Activated T-cell treated with anti-CD3 and anti-CD28 coated beads, Interleukin-2, amount 50 U/mL, for 48 hours (primary cell): ENCODE measurements at regions not wholly inside any gene's neighbourhood (a gene's known extent, or its start where the extent isn't known, plus 50 kb on each side); places are given as distances from the start of the nearest gene placed in this dataset.
"Not testable (repeated sequence)": the region's sequence is repeated elsewhere in the genome, so short reads cannot be mapped to it uniquely, and the experiment has no call there.

Source experiments
- DNase-seq, 2 experiments: peaks; one replicate each; pipeline ENCODE4 v3.0.0-alpha.2; 2020

DNA sequence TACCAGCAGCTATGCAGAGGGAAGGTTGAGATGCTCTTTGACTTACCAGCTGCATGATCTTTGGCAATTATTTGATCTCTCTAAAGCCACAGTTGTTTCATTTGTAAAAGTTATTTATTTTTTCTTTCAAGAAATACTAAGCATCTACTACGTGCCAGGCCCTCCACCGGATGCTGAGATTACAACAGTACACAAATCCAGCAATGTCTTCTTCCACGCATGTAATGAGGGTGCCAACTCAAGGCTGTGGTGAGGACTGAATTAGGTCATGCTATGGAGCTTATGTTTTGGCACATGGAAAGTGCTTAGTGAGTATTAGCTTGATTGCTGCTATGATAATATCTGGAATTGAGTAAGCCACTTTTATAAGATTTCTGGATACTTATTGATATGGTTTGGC lies 358.2 kb downstream of the IRS2 start:
- DNase-seq, result no peak

DNA sequence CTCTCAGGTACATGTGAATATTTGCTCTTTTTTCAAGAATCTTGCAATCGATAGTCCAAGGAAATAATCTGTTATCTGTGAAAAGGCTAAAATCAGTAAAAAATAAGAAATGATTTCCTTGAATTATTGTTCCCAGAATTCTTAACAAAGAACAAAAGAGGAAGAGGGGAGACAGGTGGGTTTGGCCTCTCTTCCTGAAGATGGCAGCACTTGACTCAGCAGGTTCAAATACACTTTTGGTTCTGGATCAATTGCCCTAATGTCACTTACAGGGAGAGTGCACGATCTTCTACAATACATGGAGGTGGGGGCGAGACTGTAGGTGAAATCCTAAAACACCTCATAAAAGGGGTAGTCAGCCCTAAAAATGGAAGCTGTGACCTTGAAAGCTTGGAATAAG lies 358.7 kb downstream of the IRS2 start:
- no peak for DNase-seq

DNA sequence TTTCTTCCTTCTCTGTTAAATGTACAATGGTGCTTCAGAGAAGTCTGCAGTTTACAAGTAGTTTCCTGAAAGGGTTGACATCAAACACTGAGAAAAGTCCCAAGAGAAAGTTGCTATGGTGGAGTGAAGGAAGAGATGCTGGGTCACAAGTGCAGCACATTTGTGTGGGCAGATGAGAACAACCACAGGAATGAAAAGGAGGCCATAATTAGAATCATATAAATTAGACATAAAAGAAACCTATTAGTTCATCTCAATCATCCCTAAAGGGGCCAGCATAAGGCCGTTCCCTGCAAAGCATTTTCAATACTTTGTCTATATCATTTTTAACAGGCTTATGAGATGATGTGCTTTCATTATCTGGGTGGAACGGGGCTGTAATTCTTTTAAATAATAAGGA lies 359.2 kb downstream of the IRS2 start:
- no peak for DNase-seq

DNA sequence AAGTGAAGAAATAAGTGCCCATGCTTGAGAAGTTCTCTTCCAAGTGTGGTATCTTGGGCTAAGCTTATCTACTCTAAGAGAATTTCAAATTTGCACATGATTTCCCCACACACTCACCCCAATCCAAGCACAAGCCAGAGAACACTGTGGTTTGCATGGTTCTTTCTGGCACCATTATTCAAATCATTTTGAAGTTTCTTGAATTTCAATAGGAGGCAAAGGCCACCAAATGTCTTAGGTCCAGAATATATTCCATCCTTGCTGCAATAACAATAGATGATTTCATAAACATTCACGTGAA lies 359.7 kb downstream of the IRS2 start:
- no peak for DNase-seq

DNA sequence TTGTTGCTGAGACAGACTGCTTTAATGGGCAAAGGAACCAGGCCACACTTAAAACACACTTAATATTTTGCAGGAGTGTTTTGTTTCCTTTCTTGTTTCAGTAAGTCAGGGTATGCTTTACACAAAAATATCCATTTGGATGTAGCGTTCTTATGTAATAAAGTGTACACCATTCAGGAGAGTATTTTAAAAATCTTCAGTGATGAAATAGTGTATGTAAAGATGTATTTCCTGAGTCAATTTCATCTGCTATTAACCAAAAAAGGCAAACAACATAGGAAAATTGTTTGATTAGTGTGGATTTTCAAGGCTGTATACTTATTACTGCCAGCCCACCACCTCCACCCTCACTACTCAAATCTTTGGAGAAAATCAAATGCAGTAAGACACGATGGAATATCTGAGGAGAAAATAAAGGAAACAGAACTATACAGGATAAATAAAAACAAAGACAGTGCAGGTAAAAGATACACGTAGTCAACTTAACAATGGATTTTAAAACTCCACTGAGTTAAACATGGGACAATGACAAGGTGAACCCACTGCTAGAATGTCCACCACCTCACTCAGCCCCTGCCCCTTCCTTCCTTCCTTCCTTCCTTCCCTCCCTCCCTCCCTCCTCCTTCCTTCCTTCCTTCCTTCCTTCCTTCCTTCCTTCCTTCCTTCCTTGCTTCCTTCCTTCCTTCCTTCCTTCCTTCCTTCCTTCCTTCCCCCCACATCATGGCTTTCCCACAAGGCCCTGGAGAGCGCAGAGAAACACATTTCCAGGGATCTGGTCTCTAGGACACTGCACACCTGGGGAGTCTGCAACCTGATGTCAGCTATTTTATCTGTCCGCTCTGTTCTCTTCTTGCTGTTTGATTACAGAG lies 360.3 kb downstream of the IRS2 start:
- DNase-seq, result no peak

DNA sequence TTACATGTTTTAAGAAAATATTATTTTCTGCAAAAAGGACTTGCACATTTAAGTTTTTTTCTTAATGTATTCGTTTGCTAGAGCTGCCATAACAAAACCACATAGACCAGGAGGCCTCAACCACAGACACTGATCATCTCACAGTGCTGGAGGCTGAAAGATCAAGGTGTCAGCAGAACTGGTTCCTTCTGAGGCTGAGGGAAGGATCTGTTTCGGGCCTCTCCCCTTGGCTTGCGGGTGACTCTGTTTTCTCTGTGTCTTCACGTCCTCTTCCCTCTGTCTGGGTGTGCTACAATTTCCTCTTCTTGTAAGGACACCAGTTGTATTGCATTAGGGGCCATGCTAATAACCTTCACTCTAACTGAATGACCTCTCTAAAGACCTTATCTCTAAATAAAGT lies 364.2 kb downstream of the IRS2 start:
- no peak for DNase-seq

DNA sequence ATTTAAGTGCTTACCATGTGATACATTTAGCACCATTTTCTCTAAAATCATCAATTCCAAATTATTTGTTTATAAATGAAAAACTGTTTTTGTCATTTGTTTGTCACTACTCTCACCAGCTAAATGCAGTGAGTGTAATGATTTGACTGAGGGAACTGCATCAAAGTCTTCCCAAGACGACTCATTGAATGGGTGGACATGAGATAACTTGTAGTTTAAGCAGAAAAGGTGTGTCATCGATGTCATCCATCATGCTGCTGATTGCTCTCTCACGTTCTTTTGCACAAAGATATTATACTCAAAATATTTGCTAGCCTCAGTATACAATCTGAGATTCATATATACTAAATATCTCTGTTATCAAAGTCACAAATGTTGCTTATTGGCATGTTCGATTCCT lies 366.5 kb downstream of the IRS2 start:
- DNase-seq, result no peak

DNA sequence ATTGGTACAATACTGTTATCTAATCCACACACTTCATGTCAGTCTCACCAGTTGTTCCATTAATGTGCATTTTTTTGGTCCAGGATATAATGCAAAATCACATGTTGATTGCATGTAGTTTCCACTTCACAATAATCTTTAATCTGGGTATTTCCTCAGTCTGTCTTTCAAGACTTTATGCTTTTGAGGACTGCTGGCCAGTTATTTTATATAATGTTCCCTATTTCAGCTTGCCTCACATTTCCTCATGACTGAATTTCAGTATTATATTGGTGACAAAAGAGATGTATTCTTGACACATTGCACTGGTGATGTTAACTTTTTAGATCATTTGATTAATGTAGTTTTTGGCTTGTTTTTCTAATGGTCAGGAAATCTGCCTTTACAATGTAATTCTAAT lies 368.3 kb downstream of the IRS2 start:
- no peak for DNase-seq

DNA sequence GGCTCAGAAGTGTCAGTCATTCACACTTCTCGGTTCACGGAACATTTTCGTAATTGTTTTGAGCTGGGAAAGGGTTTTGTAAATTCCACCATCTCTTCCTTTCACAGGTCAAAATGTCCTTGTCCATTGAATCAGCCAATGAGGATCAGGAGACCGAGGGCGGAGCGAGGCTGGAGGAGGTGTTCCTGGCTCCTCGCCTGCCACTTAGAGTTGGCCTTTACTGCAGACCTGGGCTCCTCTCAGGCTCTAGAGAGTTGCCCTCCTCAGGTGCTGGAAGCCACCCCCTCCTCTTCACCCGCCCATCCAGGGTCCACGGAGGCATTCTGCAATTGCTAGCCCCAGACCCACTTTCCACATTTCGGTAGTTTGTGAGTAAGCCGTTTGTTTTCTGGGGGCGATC lies 370.4 kb downstream of the IRS2 start:
- DNase-seq, result no peak

DNA sequence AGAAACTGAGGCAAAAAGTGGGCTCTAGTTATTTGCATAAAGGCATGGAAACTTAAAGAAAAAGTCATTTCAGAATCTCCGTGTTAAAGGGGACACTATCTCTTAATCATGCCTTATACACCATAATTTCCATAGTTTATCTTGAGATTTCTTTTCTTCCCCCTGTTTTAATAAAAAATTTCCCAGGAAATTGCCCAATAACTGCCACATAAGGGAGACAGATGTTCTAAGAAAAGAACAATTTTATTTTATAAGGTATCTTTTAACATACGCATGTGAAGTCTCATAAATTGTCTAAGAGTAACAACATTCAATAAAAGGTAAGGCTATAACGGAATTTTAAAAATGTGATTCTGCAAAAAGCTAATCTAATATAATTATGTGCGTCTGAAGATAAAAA lies 371.3 kb downstream of the IRS2 start:
- DNase-seq, result no peak

DNA sequence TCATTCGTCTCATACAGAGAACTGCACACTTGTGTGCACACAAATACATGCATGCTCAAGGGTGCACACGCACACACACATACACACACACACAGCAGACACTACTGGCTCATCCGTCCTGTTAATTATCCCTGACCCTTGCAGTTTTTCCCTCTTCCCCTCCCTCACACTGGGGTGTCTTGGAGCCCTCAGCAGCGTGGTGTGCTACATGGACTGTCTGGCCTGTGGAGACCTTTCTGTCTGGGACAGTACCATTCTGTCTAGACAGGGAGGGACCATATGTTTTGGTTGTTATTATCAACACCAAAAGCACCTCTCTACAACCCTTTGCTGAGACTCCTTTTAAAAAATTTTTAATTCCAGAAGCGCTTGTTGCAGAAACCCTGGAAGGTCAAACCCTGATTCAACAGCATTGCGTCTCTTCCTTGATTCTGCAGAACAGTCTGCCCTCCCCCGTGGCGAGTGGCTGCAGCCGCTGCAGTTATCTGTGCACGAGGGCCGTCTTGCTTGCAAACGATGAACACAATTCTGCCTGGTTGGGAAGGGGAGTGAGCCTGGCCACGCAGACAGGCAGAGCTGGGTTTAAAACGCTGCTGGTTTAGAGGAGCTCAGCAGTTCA lies 374.0 kb downstream of the IRS2 start:
- DNase-seq, result no peak

DNA sequence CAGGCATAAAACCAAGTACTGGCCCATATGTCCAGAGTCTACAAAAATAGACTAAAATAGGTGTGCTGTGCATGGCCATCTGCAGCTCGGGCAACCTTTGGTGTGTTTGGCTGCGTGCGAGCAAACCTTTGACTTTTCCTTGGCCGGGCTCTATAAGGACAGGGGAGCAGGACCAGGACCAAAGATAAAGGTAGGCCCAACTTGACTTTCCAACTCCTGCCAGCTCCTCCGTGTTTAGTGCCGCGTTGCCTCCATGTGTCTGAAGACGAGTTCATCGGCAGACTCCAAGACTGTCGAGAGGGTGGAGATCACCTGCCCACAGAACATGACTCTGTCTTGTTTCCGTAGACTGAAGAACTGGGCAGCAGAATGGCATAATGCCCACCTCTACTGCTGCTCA lies 375.5 kb downstream of the IRS2 start:
- DNase-seq, result no peak

DNA sequence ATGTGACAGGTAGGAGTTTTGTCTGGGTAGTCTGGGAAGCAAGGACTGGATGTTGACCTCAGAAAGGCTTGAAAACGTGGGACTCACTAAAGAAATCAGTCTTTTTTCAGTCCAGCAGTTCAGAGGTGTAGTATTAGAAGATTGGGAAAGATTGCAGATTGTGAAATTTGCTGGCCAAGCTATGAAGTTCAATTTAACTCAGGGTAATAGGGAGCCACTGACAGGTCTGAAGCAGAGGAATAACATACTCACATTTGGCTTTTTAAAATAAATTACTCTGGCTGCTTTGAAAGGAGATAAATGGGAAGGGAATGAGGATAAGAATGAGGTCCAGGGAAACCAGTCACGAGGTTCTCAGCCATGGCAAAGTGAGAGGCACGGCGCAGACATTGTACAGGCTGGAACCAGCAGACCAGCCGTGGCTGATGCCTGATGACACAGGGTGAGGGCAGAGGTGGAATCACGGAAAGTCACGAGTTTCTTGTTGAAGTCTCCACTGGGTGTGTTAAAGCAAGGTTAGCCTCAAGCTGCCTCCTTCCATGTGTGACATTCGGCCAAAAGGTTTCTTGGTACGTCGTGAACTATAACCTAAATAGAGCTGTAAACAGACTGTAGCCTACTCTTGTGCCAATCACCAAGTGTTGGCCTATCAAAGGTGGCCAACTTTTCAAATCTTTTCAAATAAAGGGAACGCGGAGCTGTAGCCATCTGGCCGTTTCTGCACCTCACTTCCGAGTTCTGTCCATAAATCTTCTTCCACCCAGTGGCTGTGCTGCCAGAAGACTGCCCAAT lies 377.6 kb downstream of the IRS2 start:
- no peak for DNase-seq

DNA sequence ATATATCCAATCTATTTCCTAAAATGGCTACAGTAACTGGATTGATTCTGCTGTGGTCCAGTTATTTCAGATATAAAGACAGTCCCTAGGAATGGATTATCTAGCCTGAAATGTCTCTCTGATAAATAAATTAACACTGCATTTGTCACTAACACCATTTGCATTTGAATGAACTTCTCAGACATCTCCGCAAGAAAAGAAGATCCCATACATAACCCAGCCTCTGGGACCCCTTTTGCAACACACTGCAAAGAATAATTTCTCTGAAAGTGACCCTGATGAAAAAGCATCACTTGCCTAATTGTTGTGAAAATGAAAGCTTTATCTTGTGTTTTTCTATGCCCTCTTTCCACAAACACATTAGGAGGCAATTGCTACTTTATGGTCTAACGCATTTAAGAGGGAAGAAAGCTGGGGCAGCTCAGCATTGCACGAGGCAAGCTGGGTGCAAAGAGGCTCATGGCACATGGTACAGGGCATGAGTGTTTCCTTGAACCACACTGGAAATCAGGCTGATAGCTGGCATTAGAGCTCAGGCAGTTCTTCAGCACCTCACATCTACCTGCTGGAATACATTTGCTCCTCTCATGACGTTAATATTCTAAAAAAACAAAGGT lies 379.9 kb downstream of the IRS2 start:
- no peak for DNase-seq

DNA sequence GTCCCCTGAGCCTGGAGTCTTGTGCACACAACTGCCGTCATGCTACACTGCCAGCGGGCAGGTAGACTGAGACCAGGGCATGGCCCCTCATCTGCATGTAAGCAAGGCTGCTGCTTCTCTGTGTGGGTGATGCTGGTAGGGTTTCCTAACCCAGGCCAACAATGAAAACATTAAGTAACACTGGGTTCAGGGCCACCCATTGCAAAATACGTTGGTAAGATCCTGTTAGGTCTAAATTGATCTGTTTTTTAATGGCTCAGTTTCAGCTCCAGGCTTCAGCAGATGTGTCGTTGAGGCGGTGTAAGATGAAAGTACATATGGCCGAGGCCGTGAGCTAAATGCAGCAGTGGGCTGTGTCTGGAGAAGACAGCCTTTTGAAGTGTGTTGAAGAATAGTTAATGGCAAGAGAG lies 383.4 kb downstream of the IRS2 start:
- DNase-seq, result no peak

DNA sequence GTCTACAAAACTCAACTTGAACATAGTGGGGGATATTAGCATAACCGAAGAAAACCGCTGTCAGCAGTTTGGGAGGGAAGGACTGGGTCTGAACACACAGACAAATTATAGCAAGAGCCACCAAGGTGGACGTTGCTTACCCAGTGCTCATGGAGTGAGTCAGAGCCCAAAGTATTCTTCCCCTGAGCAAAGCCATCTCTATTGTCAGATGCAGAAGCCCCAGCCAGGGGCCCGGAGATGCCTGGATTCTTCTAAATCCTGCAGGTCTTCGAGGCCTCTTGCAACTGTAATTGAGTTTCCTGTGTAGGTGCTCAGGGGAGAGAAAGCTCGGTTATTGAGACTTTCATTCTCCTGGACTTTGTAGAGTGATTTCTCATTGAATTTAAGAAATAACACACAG lies 384.5 kb downstream of the IRS2 start:
- DNase-seq, result no peak

DNA sequence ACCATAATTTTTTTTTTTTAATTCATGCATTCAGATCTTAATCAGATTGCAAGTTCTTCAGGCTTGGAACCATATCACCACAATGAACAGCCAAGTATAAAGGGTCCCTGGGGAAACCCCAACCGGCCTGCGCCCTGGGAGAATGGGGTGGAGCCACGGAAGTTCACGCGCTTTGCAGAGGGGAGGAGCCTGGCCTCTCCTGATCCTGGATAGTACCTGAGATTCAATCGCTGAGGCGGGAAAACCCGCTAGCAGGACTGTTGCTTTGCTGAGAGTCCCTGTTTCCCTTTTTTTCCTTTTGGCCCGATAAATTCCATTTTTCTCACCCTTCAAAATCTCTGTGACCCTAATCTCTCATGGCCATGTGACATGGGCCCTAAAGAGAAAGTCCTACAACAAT lies 385.1 kb downstream of the IRS2 start:
- DNase-seq, result no peak

DNA sequence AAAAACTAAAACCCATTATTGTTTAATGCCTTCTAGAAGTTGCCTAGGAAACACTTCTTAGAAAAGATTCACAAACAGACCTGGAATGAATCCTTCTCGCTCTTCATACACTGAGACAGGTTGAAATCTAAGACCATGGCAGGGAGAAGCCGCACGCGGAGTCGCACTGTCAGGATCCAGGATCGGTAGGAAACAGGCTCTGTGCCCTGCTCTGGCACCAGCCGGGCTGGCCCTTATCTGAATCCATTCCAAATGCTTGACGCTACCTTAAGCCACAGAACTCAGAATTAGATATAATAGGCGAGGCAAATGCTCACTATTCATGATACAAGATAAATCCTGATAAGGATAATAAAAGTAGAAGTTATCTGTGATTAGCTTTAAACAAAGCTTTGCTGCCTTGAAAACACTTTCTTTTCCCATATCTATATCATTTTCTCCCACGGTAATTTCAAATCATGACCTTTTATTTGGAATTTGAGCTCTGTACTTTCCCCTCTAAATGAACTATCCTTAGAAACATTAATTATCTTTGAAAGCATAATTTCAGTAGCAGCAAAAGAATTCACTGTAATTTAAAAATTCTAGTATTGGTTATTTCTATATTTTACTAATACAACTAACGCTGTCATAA lies 385.6 kb downstream of the IRS2 start:
- no peak for DNase-seq

DNA sequence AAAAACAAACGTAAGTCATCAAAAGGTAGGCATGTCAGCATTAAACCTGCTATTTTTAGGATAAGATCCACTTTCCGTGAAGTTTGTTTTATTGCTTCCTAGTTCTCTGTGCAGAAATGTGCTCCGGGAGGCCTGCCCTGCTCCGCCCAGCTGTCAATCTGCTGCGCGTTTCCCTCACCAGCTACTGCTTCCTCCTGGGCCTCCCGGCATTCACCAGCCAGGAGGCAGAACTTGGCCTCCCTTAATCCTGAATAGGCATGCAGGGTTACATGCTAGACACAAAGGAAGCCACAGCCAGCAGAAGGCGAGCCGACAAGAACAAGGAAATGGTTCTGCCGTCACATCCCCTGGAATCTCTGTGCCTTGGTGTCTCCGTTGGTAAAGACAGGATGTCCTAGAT lies 386.2 kb downstream of the IRS2 start:
- no peak for DNase-seq

DNA sequence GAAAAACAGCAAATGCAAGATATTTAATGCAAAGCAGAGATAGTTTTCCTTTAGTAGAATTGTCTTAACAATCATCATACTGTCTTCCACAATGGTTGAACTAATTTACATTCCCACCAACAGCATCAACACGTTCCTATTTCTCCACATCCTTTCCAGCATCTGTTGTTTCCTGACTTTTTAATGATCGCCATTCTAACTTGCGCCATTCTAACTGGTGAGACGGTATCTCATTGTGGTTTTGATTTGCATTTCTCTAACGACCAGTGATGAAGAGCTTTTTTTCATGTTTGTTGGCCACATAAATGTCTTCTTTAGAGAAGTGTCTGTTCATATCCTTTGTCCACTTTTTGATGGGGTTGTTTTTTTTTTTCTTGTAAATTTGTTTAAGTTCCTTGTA lies 388.3 kb downstream of the IRS2 start:
- DNase-seq, result not testable (repeated sequence)

DNA sequence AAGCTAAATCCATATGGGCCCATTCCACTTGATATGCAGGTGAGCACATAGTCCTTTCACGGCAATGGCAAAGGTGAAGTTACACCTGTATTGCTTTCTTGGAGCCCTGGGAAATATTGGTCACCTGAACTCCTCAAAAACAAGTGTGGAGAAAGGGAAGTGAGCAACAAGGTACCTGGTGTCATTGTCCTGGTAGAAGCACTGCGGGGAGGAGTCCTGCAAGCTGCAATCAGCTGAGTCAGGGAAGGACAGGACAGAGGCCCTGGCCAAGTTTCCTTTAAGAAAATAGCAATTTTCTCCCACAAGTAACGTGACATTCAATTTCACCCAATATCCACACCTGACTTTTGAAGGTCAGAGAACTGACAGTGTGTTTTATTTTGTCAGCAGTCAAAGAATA lies 389.1 kb downstream of the IRS2 start:
- no peak for DNase-seq

DNA sequence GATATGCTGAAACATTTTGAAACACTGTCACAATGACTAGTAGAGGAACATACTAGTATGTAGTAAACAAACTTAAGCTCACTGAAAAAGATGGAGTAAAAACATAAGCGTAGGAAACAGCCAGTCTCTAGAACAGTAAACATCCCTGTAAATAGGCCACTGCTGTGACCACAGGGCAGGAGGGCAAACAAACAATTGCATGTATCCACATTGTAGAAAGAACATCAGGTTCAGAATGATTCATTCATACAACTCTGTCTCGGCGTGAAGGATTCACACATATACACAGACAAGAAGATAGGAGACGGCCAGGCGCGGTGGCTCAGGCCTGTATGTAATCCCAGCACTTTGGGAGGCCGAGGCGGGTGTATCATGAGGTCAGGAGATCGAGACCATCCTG lies 390.1 kb downstream of the IRS2 start:
- DNase-seq, result no peak

DNA sequence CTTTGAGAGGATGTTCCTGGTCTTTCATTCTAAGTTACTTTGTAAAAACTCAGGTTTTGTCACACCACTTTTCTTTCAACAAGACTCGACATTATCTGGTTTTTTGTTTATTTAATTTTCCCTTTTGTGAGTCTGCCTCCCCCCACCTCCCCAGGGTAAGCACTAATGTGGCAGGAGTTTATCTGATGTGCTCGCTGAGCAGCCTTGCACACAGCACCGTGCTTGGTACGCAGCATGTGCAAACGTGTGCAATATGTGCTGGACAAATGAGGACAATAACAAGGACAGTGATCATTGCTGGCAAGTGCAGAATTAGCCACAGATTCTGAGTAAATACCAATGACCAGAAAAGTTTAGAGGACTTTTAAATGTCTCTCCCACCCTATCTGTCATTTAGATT lies 391.4 kb downstream of the IRS2 start:
- no peak for DNase-seq
